Colonic mucosa (tissue), 4 donors: ENCODE measurements at regions not wholly inside any gene's neighbourhood (a gene's known extent, or its start where the extent isn't known, plus 50 kb on each side); places are given as distances from the start of the nearest gene placed in this dataset.

Experiments
- DNase-seq: peaks from one replicate; pipeline ENCODE4 v3.0.0-alpha.2; 2020
- H3K27ac ChIP-seq: fragments of 200-600 bp; one replicate; pipeline ENCODE4 v1.8.0; 2021
- H3K27me3 ChIP-seq: fragments of 200-600 bp; one replicate; pipeline ENCODE4 v1.8.0; 2021
- H3K36me3 ChIP-seq: fragments of 200-600 bp; one replicate; pipeline ENCODE4 v1.8.0; 2021
- H3K4me1 ChIP-seq: fragments of 200-600 bp; one replicate; pipeline ENCODE4 v1.8.0; 2021; ENCODE audit warnings: mild to moderate bottlenecking
- H3K4me3 ChIP-seq: fragments of 200-600 bp; one replicate; pipeline ENCODE4 v1.8.0; 2021
- H3K9ac ChIP-seq, 2 donors: one replicate each; pipeline ENCODE4 v1.7.0; 2013; ENCODE audit warnings: control low read depth in 2 of 2, low read depth in 2 of 2, low read length in 2 of 2
- H3K9me3 ChIP-seq: fragments of 200-600 bp; one replicate; pipeline ENCODE4 v1.8.0; 2021
- CTCF ChIP-seq: fragments of 200-600 bp; IDR thresholded peaks from one replicate; pipeline ENCODE4 v1.8.0; 2022; ENCODE audit warnings: antibody characterized with exemption, mild to moderate bottlenecking
- intact Hi-C: fragments of 100-400 bp; cut with DNase I; formaldehyde crosslinking; loops from one replicate; pipeline ENCODE4 v1.14.1; 2022
- donor health status: healthy.
- donor health status: DM: no; HTN: no; CAD: no.
- donor health status: DM: no; HTN: no; CAD: no.

GRCh38 chr15:39242345-39242744, 338.5 kb upstream of the THBS1 start:
- Histone ChIP-seq H3K27me3 (no peaks in the 10 kb centered on the region), H3K27ac (no peak overlapping the region), H3K9me3 (no peaks in the 10 kb centered on the region), H3K4me3 (no peak overlapping the region), H3K4me1 (no peaks in the 10 kb centered on the region), H3K9ac (no peak overlapping the region), H3K36me3 (no peaks in the 10 kb centered on the region)
- intact Hi-C loops, result no loop called here
- no peak for TF ChIP-seq CTCF
- DNase-seq, result no peak

- no peaks in the 10 kb centered on the region for H3K36me3 ChIP-seq
- H3K4me1 ChIP-seq, result no peaks in the 10 kb centered on the region
- no peak for TF ChIP-seq CTCF
- H3K27me3 ChIP-seq, result no peaks in the 10 kb centered on the region
- intact Hi-C loops, result no loop called here
- H3K4me3 ChIP-seq, result no peak overlapping the region
- no peaks in the 10 kb centered on the region for H3K9me3 ChIP-seq
- no peak overlapping the region for H3K9ac ChIP-seq
- DNase-seq, result no peak
- no peak overlapping the region for H3K27ac ChIP-seq
Measured at GRCh38 chr15:39243396-39243795, 337.5 kb upstream of the THBS1 start.

GRCh38 chr15:39244776-39245175, 336.1 kb upstream of the THBS1 start:
- Histone ChIP-seq H3K9ac (no peak overlapping the region), H3K36me3 (no peaks in the 10 kb centered on the region), H3K27me3 (no peaks in the 10 kb centered on the region), H3K4me3 (no peak overlapping the region), H3K27ac (no peak overlapping the region), H3K4me1 (no peaks in the 10 kb centered on the region), H3K9me3 (no peaks in the 10 kb centered on the region)
- no peak for DNase-seq
- no peak for TF ChIP-seq CTCF
- intact Hi-C loops, result no loop called here

- Histone ChIP-seq H3K27ac (no peak overlapping the region), H3K27me3 (no peaks in the 10 kb centered on the region), H3K36me3 (no peaks in the 10 kb centered on the region), H3K4me3 (no peak overlapping the region), H3K9ac (no peak overlapping the region), H3K4me1 (no peaks in the 10 kb centered on the region), H3K9me3 (no peaks in the 10 kb centered on the region)
- intact Hi-C loops, result no loop called here
- TF ChIP-seq CTCF, result no peak
- no peak for DNase-seq
Measured at GRCh38 chr15:39246523-39246922, 334.4 kb upstream of the THBS1 start.

- Histone ChIP-seq H3K4me1 (no peaks in the 10 kb centered on the region), H3K9ac (no peak overlapping the region), H3K27me3 (no peaks in the 10 kb centered on the region), H3K4me3 (no peak overlapping the region), H3K36me3 (no peaks in the 10 kb centered on the region), H3K27ac (no peak overlapping the region), H3K9me3 (no peaks in the 10 kb centered on the region)
- DNase-seq, result no peak
- intact Hi-C loops, result no loop called here
- no peak for TF ChIP-seq CTCF
Measured at GRCh38 chr15:39247574-39247973, 333.3 kb upstream of the THBS1 start.

GRCh38 chr15:39248204-39248603, 332.7 kb upstream of the THBS1 start:
- H3K9ac ChIP-seq, result no peak overlapping the region
- no peak for DNase-seq
- no peaks in the 10 kb centered on the region for H3K27me3 ChIP-seq
- intact Hi-C loops, result no loop called here
- no peaks in the 10 kb centered on the region for H3K4me1 ChIP-seq
- no peaks in the 10 kb centered on the region for H3K9me3 ChIP-seq
- TF ChIP-seq CTCF, result no peak
- no peak overlapping the region for H3K27ac ChIP-seq
- H3K4me3 ChIP-seq, result no peak overlapping the region
- H3K36me3 ChIP-seq, result no peaks in the 10 kb centered on the region
